B cell (primary cell): ENCODE measurements at regions not wholly inside any gene's neighbourhood (a gene's known extent, or its start where the extent isn't known, plus 50 kb on each side); places are given as distances from the start of the nearest gene placed in this dataset.

Experiments
- ATAC-seq: fragments of 200-7000 bp; cut with Tn5 transposase; one replicate; pipeline ENCODE4 v1.10.0; 2021; ENCODE audit warnings: low read depth, mild to moderate bottlenecking, moderate number of reproducible peaks, moderate library complexity
- CTCF ChIA-PET: fragments of 350-600 bp; sonication (Branson Sonifier 250); formaldehyde crosslinking; loops from one replicate; lab custom pipeline; 2021; ENCODE audit warnings: antibody characterized with exemption, inconsistent platforms; lab: Charles Lee
- POLR2A ChIA-PET: fragments of 350-600 bp; sonication (Branson Sonifier 250); formaldehyde crosslinking; loops from one replicate; lab custom pipeline; 2021; ENCODE audit warnings: antibody characterized with exemption; lab: Charles Lee
- DNase-seq: peaks from one replicate; pipeline ENCODE4 v3.0.0; 2013
- H2AFZ ChIP-seq: 2 replicates; pipeline ENCODE4 v1.6.1; 2012; ENCODE audit warnings: mild to moderate bottlenecking, low read depth, low read length; ENCODE audit not compliant: insufficient read depth, poor library complexity, severe bottlenecking
- H3K27ac ChIP-seq, 2 donors: 1 replicate in 1 of 2; 2 replicates in 1 of 2; pipeline ENCODE4 v1.5.1; 2012 to 2013; ENCODE audit warnings: low read length in 2 of 2, mild to moderate bottlenecking in 2 of 2, moderate library complexity in 1 of 2
- H3K27me3 ChIP-seq, 4 experiments: fragments of 200-600 bp in 1 of 4; sonication (generic) in 1 of 4; replicated peaks in 1 of 4; 1 replicate in 2 of 4; 2 replicates in 2 of 4; pipeline versions ENCODE4 v1.6.1 to v1.7.0; 2013 to 2016; ENCODE audit warnings: low read length in 3 of 4, mild to moderate bottlenecking in 2 of 4, mixed read lengths in 1 of 4, moderate library complexity in 1 of 4; ENCODE audit not compliant: insufficient read depth in 4 of 4, control insufficient read depth in 3 of 4; ENCODE audit errors: control extremely low read depth in 1 of 4
- H3K36me3 ChIP-seq, 2 experiments: replicated peaks in 1 of 2; 1 replicate in 1 of 2; 2 replicates in 1 of 2; pipeline versions ENCODE4 v1.6.1 to v1.7.1; 2013; ENCODE audit warnings: low read length in 1 of 2; ENCODE audit not compliant: insufficient read depth in 2 of 2, control insufficient read depth in 1 of 2; ENCODE audit errors: control extremely low read depth in 1 of 2, extremely low read depth in 1 of 2
- H3K4me1 ChIP-seq, 2 donors: fragments of 200-600 bp in 1 of 2; sonication (generic) in 1 of 2; 1 replicate in 1 of 2; 2 replicates in 1 of 2; pipeline versions ENCODE4 v1.5.1 to v1.6.1; 2013 to 2017; ENCODE audit warnings: low read length in 2 of 2; ENCODE audit not compliant: control insufficient read depth in 2 of 2, insufficient read depth in 2 of 2
- H3K4me2 ChIP-seq: replicated peaks from 2 replicates; pipeline ENCODE3; 2012; ENCODE audit warnings: mild to moderate bottlenecking, low read depth, low read length; ENCODE audit not compliant: poor library complexity, severe bottlenecking
- H3K4me3 ChIP-seq, 5 experiments: fragments of 200-600 bp in 1 of 5; sonication (generic) in 1 of 5; 1 replicate in 3 of 5; 2 replicates in 2 of 5; pipeline versions ENCODE4 v1.5.1 to v1.7.0; 2011 to 2016; ENCODE audit warnings: low read length in 4 of 5, mild to moderate bottlenecking in 4 of 5, low read depth in 2 of 5, control low read depth in 1 of 5, moderate library complexity in 1 of 5; ENCODE audit not compliant: insufficient read depth in 1 of 5; ENCODE audit errors: control extremely low read depth in 1 of 5, extremely low read depth in 1 of 5
- H3K79me2 ChIP-seq: fragments of 200-600 bp; sonication (generic); one replicate; pipeline ENCODE4 v1.6.0; 2016; ENCODE audit warnings: low read length; ENCODE audit not compliant: control insufficient read depth, insufficient read depth
- H3K9ac ChIP-seq: fragments of 200-600 bp; sonication (generic); 2 replicates; pipeline ENCODE4 v1.6.1; 2017; ENCODE audit warnings: mild to moderate bottlenecking, low read length, moderate library complexity
- H3K9me3 ChIP-seq, 3 donors: one replicate each; pipeline versions ENCODE4 v1.6.1 to v1.7.1; 2013; ENCODE audit warnings: low read length in 2 of 3; ENCODE audit not compliant: control insufficient read depth in 2 of 3, insufficient read depth in 1 of 3; ENCODE audit errors: control extremely low read depth in 1 of 3
- H4K20me1 ChIP-seq: 2 replicates; pipeline ENCODE4 v1.6.0; 2012; ENCODE audit warnings: mild to moderate bottlenecking, low read length; ENCODE audit not compliant: insufficient read depth, control insufficient read depth, poor library complexity, severe bottlenecking
- H3K27ac Mint-ChIP-seq: one replicate; pipeline ENCODE4 v1.8.0; 2021; ENCODE audit warnings: mixed read lengths
- H3K27me3 Mint-ChIP-seq: one replicate; pipeline ENCODE4 v1.8.0; 2021; ENCODE audit warnings: mixed read lengths
- H3K4me1 Mint-ChIP-seq: one replicate; pipeline ENCODE4 v1.8.0; 2021; ENCODE audit warnings: mixed read lengths
- H3K4me3 Mint-ChIP-seq: one replicate; pipeline ENCODE4 v1.8.0; 2021; ENCODE audit warnings: mixed read lengths
- H3K9me3 Mint-ChIP-seq: one replicate; pipeline ENCODE4 v1.8.0; 2022; ENCODE audit warnings: mixed read lengths; ENCODE audit not compliant: insufficient read depth
- EZH2 ChIP-seq: IDR thresholded peaks from 2 replicates; pipeline ENCODE4 v1.6.1; 2012; ENCODE audit warnings: borderline replicate concordance, low read depth, mild to moderate bottlenecking, moderate library complexity, low read length; ENCODE audit not compliant: insufficient read depth, poor library complexity, severe bottlenecking
- WGBS: methylation state at CpG from one replicate; pipeline ENCODE4 v1.1.5; 2013; ENCODE audit warnings: missing lambda C conversion rate; ENCODE audit not compliant: insufficient coverage; 5-methylcytosine and 5-hydroxymethylcytosine counted together
- intact Hi-C: fragments of 100-400 bp; cut with micrococcal nuclease; formaldehyde crosslinking; loops from one replicate; pipeline ENCODE4 v1.10.0; 2022
- TF ChIP-seq, protein P1 (sequence below): fragments of 200-600 bp; IDR thresholded peaks from one replicate; pipeline ENCODE4 v1.8.0; 2022; ENCODE audit warnings: antibody characterized with exemption, mild to moderate bottlenecking

DNA sequence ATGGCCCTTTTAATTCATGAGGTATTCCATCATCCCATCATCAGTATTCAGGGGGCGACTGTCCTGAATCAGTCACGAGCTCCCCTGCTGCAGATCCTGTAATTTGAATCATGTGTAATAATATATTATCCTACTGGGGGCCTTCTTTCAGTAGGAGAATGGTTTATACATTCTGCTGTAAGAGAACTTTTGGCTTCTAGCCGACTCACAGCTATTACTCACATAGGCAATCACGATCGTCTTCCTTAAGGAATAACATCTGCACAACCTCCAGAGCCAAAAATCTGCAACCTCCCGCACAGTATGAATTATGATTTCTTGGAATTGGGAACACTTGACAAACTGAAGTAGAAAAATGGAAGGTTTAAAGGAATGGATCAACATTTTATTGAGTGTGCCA, 343.0 kb downstream of the USP25 start:
- ATAC-seq (no peak), DNase-seq (no peak)
- no peaks in the 10 kb centered on the region for H3K27me3 Mint-ChIP-seq
- intact Hi-C loops: no loop called here
- no CpG with 5 or more reads among the region's 6 CpGs for WGBS
- no peaks in the 10 kb centered on the region for H3K27me3 ChIP-seq
- H4K20me1 ChIP-seq: no peaks in the 10 kb centered on the region
- ChIA-PET CTCF (interaction anchor here (1.2 kb wide), 1 partner anchor 11 kb away, joined by 4 read pairs; no protein-coding TSS in a partner anchor), POLR2A (no interaction called here)
- H3K4me3 ChIP-seq: no peak overlapping the region
- no peak overlapping the region for H3K9ac ChIP-seq
- H3K4me3 Mint-ChIP-seq: no peak overlapping the region
- H3K27ac ChIP-seq: no peak overlapping the region
- TF ChIP-seq, protein P1, sequence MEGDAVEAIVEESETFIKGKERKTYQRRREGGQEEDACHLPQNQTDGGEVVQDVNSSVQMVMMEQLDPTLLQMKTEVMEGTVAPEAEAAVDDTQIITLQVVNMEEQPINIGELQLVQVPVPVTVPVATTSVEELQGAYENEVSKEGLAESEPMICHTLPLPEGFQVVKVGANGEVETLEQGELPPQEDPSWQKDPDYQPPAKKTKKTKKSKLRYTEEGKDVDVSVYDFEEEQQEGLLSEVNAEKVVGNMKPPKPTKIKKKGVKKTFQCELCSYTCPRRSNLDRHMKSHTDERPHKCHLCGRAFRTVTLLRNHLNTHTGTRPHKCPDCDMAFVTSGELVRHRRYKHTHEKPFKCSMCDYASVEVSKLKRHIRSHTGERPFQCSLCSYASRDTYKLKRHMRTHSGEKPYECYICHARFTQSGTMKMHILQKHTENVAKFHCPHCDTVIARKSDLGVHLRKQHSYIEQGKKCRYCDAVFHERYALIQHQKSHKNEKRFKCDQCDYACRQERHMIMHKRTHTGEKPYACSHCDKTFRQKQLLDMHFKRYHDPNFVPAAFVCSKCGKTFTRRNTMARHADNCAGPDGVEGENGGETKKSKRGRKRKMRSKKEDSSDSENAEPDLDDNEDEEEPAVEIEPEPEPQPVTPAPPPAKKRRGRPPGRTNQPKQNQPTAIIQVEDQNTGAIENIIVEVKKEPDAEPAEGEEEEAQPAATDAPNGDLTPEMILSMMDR: no peak
- TF ChIP-seq EZH2: no peak
- no peaks in the 10 kb centered on the region for H3K79me2 ChIP-seq
- H3K27ac Mint-ChIP-seq: no peak overlapping the region
- no peak overlapping the region for H3K4me2 ChIP-seq
- no peak overlapping the region for H2AFZ ChIP-seq
- H3K36me3 ChIP-seq: no peaks in the 10 kb centered on the region
- peaks cover 0 to 3% (median 1%) of the 10 kb centered on the region in 3 donors for H3K9me3 ChIP-seq
- H3K4me1 ChIP-seq: no peaks in the 10 kb centered on the region
- no peaks in the 10 kb centered on the region for H3K9me3 Mint-ChIP-seq
- no peaks in the 10 kb centered on the region for H3K4me1 Mint-ChIP-seq

DNA sequence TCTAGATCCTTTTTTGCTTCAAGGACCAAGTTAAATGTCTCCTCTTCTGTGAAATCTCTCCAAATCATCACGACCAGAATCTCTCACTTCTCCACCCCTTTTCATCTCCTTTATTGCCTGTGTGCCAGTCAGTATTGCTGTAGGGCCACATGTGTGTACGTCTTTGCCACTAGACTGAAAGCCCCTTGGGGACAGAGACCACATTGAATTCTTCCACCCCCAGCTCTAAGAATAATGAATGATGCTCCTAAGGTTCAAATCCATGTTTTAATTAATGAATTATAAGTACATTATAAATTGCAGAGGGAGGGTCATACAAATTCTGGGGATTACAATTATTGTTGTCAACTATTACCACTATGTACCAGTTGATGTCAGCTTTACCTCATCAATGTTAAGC, 343.8 kb downstream of the USP25 start:
- H3K4me3 ChIP-seq: no peak overlapping the region
- H3K4me1 ChIP-seq: no peaks in the 10 kb centered on the region
- H2AFZ ChIP-seq: no peak overlapping the region
- CTCF ChIA-PET: interaction anchor here (1.4 kb wide), 1 partner anchor 9 kb away, joined by 5 read pairs; no protein-coding TSS in a partner anchor
- H3K27ac ChIP-seq: no peak overlapping the region
- H3K27me3 ChIP-seq: no peaks in the 10 kb centered on the region
- peaks cover 0 to 3% (median 1%) of the 10 kb centered on the region in 3 donors for H3K9me3 ChIP-seq
- H3K4me1 Mint-ChIP-seq: no peaks in the 10 kb centered on the region
- no peak for ATAC-seq
- TF ChIP-seq, protein P1: no peak
- no peak for TF ChIP-seq EZH2
- 44% methylated on average over 1 of the region's 2 CpGs for WGBS
- H3K4me3 Mint-ChIP-seq: no peak overlapping the region
- intact Hi-C loops: no loop called here
- H4K20me1 ChIP-seq: no peaks in the 10 kb centered on the region
- no peak overlapping the region for H3K4me2 ChIP-seq
- no peaks in the 10 kb centered on the region for H3K36me3 ChIP-seq
- H3K27ac Mint-ChIP-seq: no peak overlapping the region
- DNase-seq: no peak
- no peaks in the 10 kb centered on the region for H3K79me2 ChIP-seq
- POLR2A ChIA-PET: no interaction called here
- no peak overlapping the region for H3K9ac ChIP-seq
- no peaks in the 10 kb centered on the region for H3K9me3 Mint-ChIP-seq
- no peaks in the 10 kb centered on the region for H3K27me3 Mint-ChIP-seq
